ENCODE measurements at regions not wholly inside any gene's neighbourhood (a gene's known extent, or its start where the extent isn't known, plus 50 kb on each side); places are given as distances from the start of the nearest gene placed in this dataset.
A peak's percentile ranks its signal among the peaks of the same experiment; 100 is the strongest.
"Not testable (repeated sequence)": the region's sequence is repeated elsewhere in the genome, so short reads cannot be mapped to it uniquely, and the experiment has no call there.

- no peak for DNase-seq
These were observed 306.2 kb upstream of the GRAMD2B start for GRCh38 chr5:126117044-126117443.

GRCh38 chr5:126119887-126120442 is 303.2 kb upstream of the GRAMD2B start:
- DNase-seq = peak; percentile 39

- DNase-seq = no peak
These were observed 302.3 kb upstream of the GRAMD2B start for GRCh38 chr5:126120939-126121338.

GRCh38 chr5:126122942-126123341 is 300.3 kb upstream of the GRAMD2B start:
- DNase-seq = peak; percentile 20

GRCh38 chr5:126124706-126125345 is 298.4 kb upstream of the GRAMD2B start:
- DNase-seq = peak; percentile 85

GRCh38 chr5:126125407-126125806 is 297.8 kb upstream of the GRAMD2B start:
- DNase-seq = peak; percentile 39

- DNase-seq = no peak
These were observed 296.6 kb upstream of the GRAMD2B start for GRCh38 chr5:126126574-126126973.

- peak; percentile 49 for DNase-seq
These were observed 295.8 kb upstream of the GRAMD2B start for GRCh38 chr5:126127371-126127770.

- no peak for DNase-seq
These were observed 293.8 kb upstream of the GRAMD2B start for GRCh38 chr5:126129431-126129830.

- DNase-seq = no peak
These were observed 289.8 kb upstream of the GRAMD2B start for GRCh38 chr5:126133424-126133823.

- DNase-seq = peak; percentile 30
These were observed 285.3 kb upstream of the GRAMD2B start for GRCh38 chr5:126137891-126138280.

- DNase-seq = peak; percentile 85
These were observed 284.8 kb upstream of the GRAMD2B start for GRCh38 chr5:126138281-126138931.

- DNase-seq = peak; percentile 25
These were observed 284.1 kb upstream of the GRAMD2B start for GRCh38 chr5:126139086-126139485.

GRCh38 chr5:126139773-126140172 is 283.4 kb upstream of the GRAMD2B start:
- DNase-seq = peak; percentile 63

GRCh38 chr5:126143622-126144021 is 279.6 kb upstream of the GRAMD2B start:
- no peak for DNase-seq

GRCh38 chr5:126150319-126150718 is 272.9 kb upstream of the GRAMD2B start:
- DNase-seq = not testable (repeated sequence)

- not testable (repeated sequence) for DNase-seq
These were observed 267.9 kb upstream of the GRAMD2B start for GRCh38 chr5:126155298-126155697.

- DNase-seq = no peak
These were observed 256.8 kb upstream of the GRAMD2B start for GRCh38 chr5:126166368-126166767.

GRCh38 chr5:126168785-126169184 is 254.4 kb upstream of the GRAMD2B start:
- DNase-seq = no peak

- DNase-seq = no peak
These were observed 251.3 kb upstream of the GRAMD2B start for GRCh38 chr5:126171916-126172315.

GRCh38 chr5:126172812-126173211 is 250.4 kb upstream of the GRAMD2B start:
- no peak for DNase-seq

- DNase-seq = peak; percentile 51
These were observed 244.7 kb upstream of the GRAMD2B start for GRCh38 chr5:126178521-126178920.

- DNase-seq = no peak
These were observed 240.1 kb upstream of the GRAMD2B start for GRCh38 chr5:126182971-126183695.
